ENCODE measurements at regions not wholly inside any gene's neighbourhood (a gene's known extent, or its start where the extent isn't known, plus 50 kb on each side); places are given as distances from the start of the nearest gene placed in this dataset.

DNA sequence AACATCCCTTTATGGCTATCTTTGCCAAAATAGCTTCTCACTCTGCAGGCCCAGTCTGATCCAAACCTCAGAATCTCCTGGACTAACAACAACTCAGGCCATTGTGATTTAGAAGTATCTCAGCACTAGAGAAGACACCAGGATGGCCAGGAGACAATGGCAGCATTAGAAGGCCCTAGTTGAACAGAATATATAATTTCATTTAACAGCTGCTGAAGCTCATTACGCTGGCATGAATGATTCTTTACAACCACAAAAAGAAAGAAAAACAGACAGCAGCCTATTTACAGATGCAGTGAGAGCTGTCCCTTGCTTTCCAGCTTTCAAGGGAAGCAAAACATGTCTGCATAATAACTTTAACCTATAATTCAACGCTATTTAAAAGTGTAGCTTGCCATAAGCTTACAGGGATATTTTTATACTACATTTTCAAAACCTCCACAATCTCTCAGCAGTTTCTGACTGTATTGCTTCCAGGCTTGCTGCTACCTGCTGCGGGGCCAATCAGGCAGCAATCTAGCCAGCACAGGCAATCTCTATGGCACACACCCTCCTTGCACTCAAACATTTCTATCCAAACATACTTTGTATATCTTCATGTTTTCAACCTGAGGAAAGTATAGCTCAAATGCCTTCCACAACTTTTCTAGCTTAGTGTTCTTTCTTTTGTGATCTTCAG is 107.3 kb downstream of the OGFRL1 start:
- no peak for TF ChIP-seq CTCF (conservative IDR thresholded peaks at IDR 0.05; ENCODE audit: low read length)
- no peak for TF ChIP-seq EZH2phosphoT487 (IDR thresholded peaks at IDR 0.05; ENCODE audit: borderline replicate concordance, low read depth, low read length)
